ENCODE measurements at regions not wholly inside any gene's neighbourhood (a gene's known extent, or its start where the extent isn't known, plus 50 kb on each side); places are given as distances from the start of the nearest gene placed in this dataset.
"Not testable (repeated sequence)": the region's sequence is repeated elsewhere in the genome, so short reads cannot be mapped to it uniquely, and the experiment has no call there.

- DNase-seq (ENCODE audit: insufficient read length, low spot score); FAIRE-seq: not testable (repeated sequence)
These were observed 1370.0 kb downstream of the CDH12 start for GRCh38 chr5:21482983-21483650.

- not testable (repeated sequence) for FAIRE-seq; DNase-seq (ENCODE audit: insufficient read length, low spot score)
These were observed 1370.6 kb downstream of the CDH12 start for GRCh38 chr5:21482522-21482921.

- not testable (repeated sequence) for DNase-seq (ENCODE audit: insufficient read length, low spot score); FAIRE-seq
These were observed 1371.5 kb downstream of the CDH12 start for GRCh38 chr5:21481320-21482270.

- not testable (repeated sequence) for DNase-seq (ENCODE audit: insufficient read length, low spot score); FAIRE-seq
These were observed 1373.1 kb downstream of the CDH12 start for GRCh38 chr5:21480054-21480453.

GRCh38 chr5:21473981-21474380 is 1379.2 kb downstream of the CDH12 start:
- DNase-seq (ENCODE audit: insufficient read length, low spot score); FAIRE-seq: not testable (repeated sequence)

GRCh38 chr5:21473436-21473835 is 1379.7 kb downstream of the CDH12 start:
- FAIRE-seq; DNase-seq (ENCODE audit: insufficient read length, low spot score): not testable (repeated sequence)

GRCh38 chr5:21471691-21472090 is 1381.5 kb downstream of the CDH12 start:
- FAIRE-seq, result not testable (repeated sequence)

GRCh38 chr5:21469523-21470101 is 1383.5 kb downstream of the CDH12 start:
- not testable (repeated sequence) for FAIRE-seq

More at GRCh38 chr5:21471691-21472090, 1381.5 kb downstream of the CDH12 start:
- not testable (repeated sequence) for DNase-seq (ENCODE audit: insufficient read length, low spot score)

GRCh38 chr5:21467544-21467943 is 1385.6 kb downstream of the CDH12 start:
- FAIRE-seq, result not testable (repeated sequence)

More at GRCh38 chr5:21469523-21470101, 1383.5 kb downstream of the CDH12 start:
- not testable (repeated sequence) for DNase-seq (ENCODE audit: insufficient read length, low spot score)

GRCh38 chr5:21459744-21460073 is 1393.4 kb downstream of the CDH12 start:
- FAIRE-seq; DNase-seq (ENCODE audit: insufficient read length, low spot score): not testable (repeated sequence)

More at GRCh38 chr5:21467544-21467943, 1385.6 kb downstream of the CDH12 start:
- not testable (repeated sequence) for DNase-seq (ENCODE audit: insufficient read length, low spot score)

- no peak for TF ChIP-seq POLR2AphosphoS5 (IDR thresholded peaks at IDR 0.05; ENCODE audit: low read depth, low read length)
- TF ChIP-seq POU2F2 (IDR thresholded peaks at IDR 0.05; ENCODE audit: low read depth, low read length), result no peak
- no peak for TF ChIP-seq TAF1 (IDR thresholded peaks at IDR 0.05; ENCODE audit: low read depth, low read length)
- no peak for TF ChIP-seq PAX5 (IDR thresholded peaks at IDR 0.05; ENCODE audit: insufficient read depth, low read length, severe bottlenecking)
- no peak for TF ChIP-seq POLR2A (IDR thresholded peaks at IDR 0.05; ENCODE audit: low read depth, low read length)
- no peak for TF ChIP-seq SPI1 (IDR thresholded peaks at IDR 0.05; ENCODE audit: low read depth, low read length)
- DNase-seq (ENCODE audit: insufficient read length, low spot score), result no peak
- FAIRE-seq, result no peak
These were observed 1400.7 kb downstream of the CDH12 start for GRCh38 chr5:21452449-21452848.

- FAIRE-seq, result no peak
- no peak for DNase-seq (ENCODE audit: insufficient read length, low spot score)
- TF ChIP-seq POU2F2 (IDR thresholded peaks at IDR 0.05; ENCODE audit: low read depth, low read length), result no peak
- TF ChIP-seq PAX5 (IDR thresholded peaks at IDR 0.05; ENCODE audit: insufficient read depth, low read length, severe bottlenecking), result no peak
- no peak for TF ChIP-seq SPI1 (IDR thresholded peaks at IDR 0.05; ENCODE audit: low read depth, low read length)
- no peak for TF ChIP-seq POLR2AphosphoS5 (IDR thresholded peaks at IDR 0.05; ENCODE audit: low read depth, low read length)
- no peak for TF ChIP-seq TAF1 (IDR thresholded peaks at IDR 0.05; ENCODE audit: low read depth, low read length)
- TF ChIP-seq POLR2A (IDR thresholded peaks at IDR 0.05; ENCODE audit: low read depth, low read length), result no peak
These were observed 1420.5 kb downstream of the CDH12 start for GRCh38 chr5:21432646-21433045.

Measured in GM12891 (cell line).